Endothelial cell of umbilical vein (primary cell): ENCODE measurements at regions not wholly inside any gene's neighbourhood (a gene's known extent, or its start where the extent isn't known, plus 50 kb on each side); places are given as distances from the start of the nearest gene placed in this dataset.

Experiments
- BruUV-seq: library from RNA; stranded (reverse); fragments of 400-500 nt; replicated peaks from 2 replicates; lab custom pipeline; 2021; lab: Mats Ljungman, UMichigan
- CTCF ChIA-PET: fragments of 300-600, 350-600 bp; sonication (Branson Sonifier 250); formaldehyde crosslinking; loops from one replicate; lab custom pipeline; 2021; ENCODE audit warnings: antibody characterized with exemption, inconsistent platforms; lab: Charles Lee
- POLR2A ChIA-PET: fragments of 300-600, 350-600 bp; sonication (Branson Sonifier 250); formaldehyde crosslinking; loops from one replicate; lab custom pipeline; 2021; ENCODE audit warnings: antibody characterized with exemption, inconsistent platforms; lab: Charles Lee
- DNase-seq: peaks from one replicate; pipeline ENCODE4 v3.0.0-alpha.2; 2011; ENCODE audit warnings: low read depth, low spot score
- FAIRE-seq: peaks from 2 replicates; lab custom pipeline; 2011; peaks lifted over from hg19 to GRCh38; lab: Jason Lieb, UNC
- H2AFZ ChIP-seq: 2 replicates; pipeline ENCODE4 v1.6.0; 2012; ENCODE audit warnings: low read depth, low read length, control low read depth, inconsistent platforms
- H3K27ac ChIP-seq: 2 replicates; pipeline ENCODE4 v1.5.1; 2011; ENCODE audit warnings: low read depth, mild to moderate bottlenecking, control low read depth, low read length, moderate library complexity; ENCODE audit not compliant: insufficient read depth
- H3K27me3 ChIP-seq, 2 experiments: 2 replicates each; pipeline versions ENCODE4 v1.6.0 to v1.6.1; 2011; ENCODE audit warnings: low read length in 2 of 2, mixed read lengths in 1 of 2; ENCODE audit not compliant: control insufficient read depth in 2 of 2, insufficient read depth in 2 of 2
- H3K36me3 ChIP-seq, 2 experiments: 2 replicates in 1 of 2; 3 replicates in 1 of 2; pipeline ENCODE4 v1.5.1; 2011; ENCODE audit warnings: low read length in 2 of 2, mild to moderate bottlenecking in 1 of 2, moderate library complexity in 1 of 2; ENCODE audit not compliant: control insufficient read depth in 2 of 2, insufficient read depth in 2 of 2; ENCODE audit errors: extremely low read depth in 1 of 2
- H3K4me1 ChIP-seq: 3 replicates; pipeline ENCODE4 v1.5.1; 2011; ENCODE audit warnings: mild to moderate bottlenecking, low read length; ENCODE audit not compliant: control insufficient read depth, insufficient read depth; ENCODE audit errors: extremely low read depth
- H3K4me2 ChIP-seq: 2 replicates; pipeline ENCODE4 v1.6.1; 2011; ENCODE audit warnings: low read length, control low read depth, mixed read lengths; ENCODE audit not compliant: insufficient read depth
- H3K4me3 ChIP-seq, 3 experiments: fragments of 200-600 bp in 1 of 3; sonication (generic), shearing (Covaris generic) in 1 of 3; replicated peaks in 1 of 3; 2 replicates each; pipeline ENCODE4 v1.5.1; 2011 to 2016; ENCODE audit warnings: control low read depth in 3 of 3, low read length in 3 of 3, mild to moderate bottlenecking in 2 of 3, inconsistent platforms in 1 of 3, low read depth in 1 of 3, moderate library complexity in 1 of 3; ENCODE audit not compliant: insufficient read depth in 1 of 3
- H3K79me2 ChIP-seq: 2 replicates; pipeline ENCODE4 v1.6.0; 2012; ENCODE audit warnings: low read length, inconsistent platforms; ENCODE audit not compliant: control insufficient read depth, insufficient read depth
- H3K9ac ChIP-seq: replicated peaks from 2 replicates; pipeline ENCODE3; 2011; ENCODE audit warnings: low read length, control low read depth; ENCODE audit not compliant: insufficient read depth; ENCODE audit errors: extremely low read depth
- H3K9me1 ChIP-seq: replicated peaks from 3 replicates; pipeline ENCODE4 v1.6.0; 2011; ENCODE audit warnings: mild to moderate bottlenecking, low read length; ENCODE audit not compliant: control insufficient read depth, insufficient read depth; ENCODE audit errors: extremely low read depth
- H3K9me3 ChIP-seq: replicated peaks from 2 replicates; pipeline ENCODE4 v1.5.1; 2012; ENCODE audit warnings: low read length, inconsistent platforms; ENCODE audit not compliant: control insufficient read depth, insufficient read depth
- H4K20me1 ChIP-seq: replicated peaks from 2 replicates; pipeline ENCODE3; 2011; ENCODE audit warnings: mild to moderate bottlenecking, low read length; ENCODE audit not compliant: control insufficient read depth, insufficient read depth; ENCODE audit errors: extremely low read depth
- CTCF ChIP-seq, 2 donors: IDR thresholded peaks; 1 replicate in 1 of 2; 2 replicates in 1 of 2; pipeline ENCODE4 v1.5.1; 2011; ENCODE audit warnings: low read length in 2 of 2, mild to moderate bottlenecking in 2 of 2, moderate library complexity in 2 of 2, control low read depth in 1 of 2, inconsistent platforms in 1 of 2, low read depth in 1 of 2; ENCODE audit not compliant: insufficient read depth in 1 of 2; ENCODE audit errors: extremely low read depth in 1 of 2
- EZH2 ChIP-seq: IDR thresholded peaks from 2 replicates; pipeline ENCODE4 v1.6.1; 2012; ENCODE audit warnings: borderline replicate concordance, low read depth, mild to moderate bottlenecking, moderate library complexity, low read length, inconsistent platforms; ENCODE audit not compliant: severe bottlenecking
- FOS ChIP-seq: IDR thresholded peaks from 2 replicates; pipeline ENCODE4 v1.6.1; 2011; ENCODE audit warnings: mild to moderate bottlenecking, low read length, moderate library complexity, borderline replicate concordance; ENCODE audit not compliant: insufficient read depth
- GATA2 ChIP-seq: IDR thresholded peaks from 2 replicates; pipeline ENCODE4 v1.7.0; 2011; ENCODE audit warnings: low read depth, mild to moderate bottlenecking, moderate library complexity, mixed read lengths, low read length; ENCODE audit not compliant: insufficient read length, insufficient read depth
- JUN ChIP-seq: IDR thresholded peaks from 2 replicates; pipeline ENCODE4 v1.6.1; 2011; ENCODE audit warnings: borderline replicate concordance, low read depth; ENCODE audit not compliant: insufficient read length, insufficient read depth
- MAX ChIP-seq: IDR thresholded peaks from 2 replicates; pipeline ENCODE4 v1.6.1; 2011; ENCODE audit not compliant: insufficient read depth, insufficient read length
- MYC ChIP-seq: IDR thresholded peaks from one replicate; pipeline ENCODE4 v1.6.1; 2011; ENCODE audit warnings: mild to moderate bottlenecking, low read depth, low read length
- POLR2A ChIP-seq: IDR thresholded peaks from 2 replicates; pipeline ENCODE4 v1.6.1; 2012; ENCODE audit warnings: low read depth, mild to moderate bottlenecking, control low read depth, low read length
- POLR2AphosphoS5 ChIP-seq: IDR thresholded peaks from 2 replicates; pipeline ENCODE4 v1.6.1; 2012; ENCODE audit warnings: low read depth, mild to moderate bottlenecking, control low read depth, low read length, moderate library complexity; ENCODE audit not compliant: insufficient read depth
- dilution Hi-C: fragments of 300-500 bp; cut with MboI; formaldehyde crosslinking; loops from one replicate; pipeline ENCODE4 v1.15.0; 2019; ENCODE audit warnings: low sequenced_read_pairs; ENCODE audit not compliant: extremely low pct_ligation_motif_present
- intact Hi-C: fragments of 100-400 bp; cut with micrococcal nuclease; formaldehyde crosslinking; loops from one replicate; pipeline ENCODE4 v1.10.0; 2022

GRCh38 chr3:28934126-28934813, 346.6 kb upstream of the RBMS3 start:
- Histone ChIP-seq H3K27me3 (no peaks in the 10 kb centered on the region), H2AFZ (no peak overlapping the region), H3K9me3 (no peaks in the 10 kb centered on the region), H3K4me3 (no peak overlapping the region), H3K4me2 (no peak overlapping the region), H3K36me3 (no peaks in the 10 kb centered on the region), H3K79me2 (no peaks in the 10 kb centered on the region), H3K9ac (no peak overlapping the region), H4K20me1 (no peaks in the 10 kb centered on the region), H3K9me1 (no peaks in the 10 kb centered on the region), H3K27ac (no peak overlapping the region), H3K4me1 (peaks cover 4% of the 10 kb centered on the region)
- ChIA-PET CTCF (interaction anchor here (1.5 kb wide), 1 partner anchor 17 kb away, joined by 3 read pairs; no protein-coding TSS in a partner anchor), POLR2A (no interaction called here)
- BruUV-seq, result no TSS peak
- intact Hi-C loops (no loop called here), dilution Hi-C loops (no loop called here)
- TF ChIP-seq MYC, result no peak
- TF ChIP-seq MAX, result no peak
- TF ChIP-seq GATA2, result no peak
- TF ChIP-seq JUN, result no peak
- no peak for TF ChIP-seq FOS
- no peak for TF ChIP-seq POLR2AphosphoS5
- TF ChIP-seq CTCF (IDR thresholded peaks at IDR 0.05; ENCODE audit: extremely low read depth in 1 of 2, insufficient read depth in 1 of 2, low read depth in 1 of 2, low read length in 2 of 2), result no peak
- no peak for TF ChIP-seq EZH2
- no peak for TF ChIP-seq POLR2A
- FAIRE-seq (no peak), DNase-seq (no peak)
